ENCODE measurements at regions not wholly inside any gene's neighbourhood (a gene's known extent, or its start where the extent isn't known, plus 50 kb on each side); places are given as distances from the start of the nearest gene placed in this dataset.

GRCh38 chr6:28775052-28775376, 148.8 kb downstream of the TRIM27 start:
- Histone ChIP-seq H3K9me3 (ENCODE audit: low read depth) (no peaks in the 10 kb centered on the region), H3K9me2 (replicated peaks; ENCODE audit: insufficient read depth) (no peaks in the 10 kb centered on the region), H2AFZ (no peak overlapping the region), H3K27ac (no peak overlapping the region), H3K4me1 (ENCODE audit: insufficient read depth) (peaks cover 6% of the 10 kb centered on the region), H3K27me3 (peaks cover 98% of the 10 kb centered on the region), H4K20me1 (ENCODE audit: insufficient read depth, poor library complexity, severe bottlenecking) (no peaks in the 10 kb centered on the region), H3K36me3 (replicated peaks; ENCODE audit: insufficient read depth, low read depth) (no peaks in the 10 kb centered on the region), H3K79me2 (no peaks in the 10 kb centered on the region), H3K4me2 (no peak overlapping the region), H3K4me3 (no peak overlapping the region)
- DNase-seq (ENCODE audit: low spot score): no peak
- 9% methylated on average over 12 of the region's 12 CpGs for WGBS (ENCODE audit: low lambda C conversion rate, missing lambda C conversion rate)
- TF ChIP-seq CTCF (IDR thresholded peaks at IDR 0.05; ENCODE audit: poor library complexity) (no peak), EZH2phosphoT487 (IDR thresholded peaks at IDR 0.05; ENCODE audit: low read depth, severe bottlenecking, unreplicated experiment) (no peak), EZH2 (IDR thresholded peaks at IDR 0.05; ENCODE audit: borderline replicate concordance) (no peak)

GRCh38 chr6:28775405-28776129, 148.2 kb downstream of the TRIM27 start:
- WGBS (ENCODE audit: low lambda C conversion rate, missing lambda C conversion rate): 3% methylated on average over 39 of the region's 39 CpGs
- Histone ChIP-seq H3K9me2 (replicated peaks; ENCODE audit: insufficient read depth) (no peaks in the 10 kb centered on the region), H3K27ac (no peak overlapping the region), H2AFZ (no peak overlapping the region), H3K36me3 (replicated peaks; ENCODE audit: insufficient read depth, low read depth) (no peaks in the 10 kb centered on the region), H3K4me3 (no peak overlapping the region), H3K4me1 (ENCODE audit: insufficient read depth) (peaks cover 6% of the 10 kb centered on the region), H3K27me3 (peaks cover 98% of the 10 kb centered on the region), H3K79me2 (no peaks in the 10 kb centered on the region), H3K9me3 (ENCODE audit: low read depth) (no peaks in the 10 kb centered on the region), H4K20me1 (ENCODE audit: insufficient read depth, poor library complexity, severe bottlenecking) (no peaks in the 10 kb centered on the region), H3K4me2 (peak overlapping the region; percentile 12)
- TF ChIP-seq EZH2 (IDR thresholded peaks at IDR 0.05; ENCODE audit: borderline replicate concordance): no peak
- TF ChIP-seq EZH2phosphoT487 (IDR thresholded peaks at IDR 0.05; ENCODE audit: low read depth, severe bottlenecking, unreplicated experiment): peak; percentile 16
- no peak for DNase-seq (ENCODE audit: low spot score)

- H2AFZ ChIP-seq: no peak overlapping the region
- DNase-seq (ENCODE audit: low spot score): no peak
- no peaks in the 10 kb centered on the region for H3K9me2 ChIP-seq (replicated peaks; ENCODE audit: insufficient read depth)
- peaks cover 6% of the 10 kb centered on the region for H3K4me1 ChIP-seq (ENCODE audit: insufficient read depth)
- no peaks in the 10 kb centered on the region for H3K9me3 ChIP-seq (ENCODE audit: low read depth)
- peak overlapping the region; percentile 12 for H3K4me2 ChIP-seq
- no peaks in the 10 kb centered on the region for H3K79me2 ChIP-seq
- H4K20me1 ChIP-seq (ENCODE audit: insufficient read depth, poor library complexity, severe bottlenecking): no peaks in the 10 kb centered on the region
- no peak overlapping the region for H3K27ac ChIP-seq
- TF ChIP-seq CTCF (IDR thresholded peaks at IDR 0.05; ENCODE audit: poor library complexity) (no peak), EZH2phosphoT487 (IDR thresholded peaks at IDR 0.05; ENCODE audit: low read depth, severe bottlenecking, unreplicated experiment) (peak; percentile 4), EZH2 (IDR thresholded peaks at IDR 0.05; ENCODE audit: borderline replicate concordance) (no peak)
- no peak overlapping the region for H3K4me3 ChIP-seq
- peaks cover 98% of the 10 kb centered on the region for H3K27me3 ChIP-seq
- WGBS (ENCODE audit: low lambda C conversion rate, missing lambda C conversion rate): 1% methylated on average over 17 of the region's 17 CpGs
- H3K36me3 ChIP-seq (replicated peaks; ENCODE audit: insufficient read depth, low read depth): no peaks in the 10 kb centered on the region
Observed at GRCh38 chr6:28776269-28777146, 147.3 kb downstream of the TRIM27 start.

GRCh38 chr6:28777147-28777461, 146.7 kb downstream of the TRIM27 start:
- no peak for DNase-seq (ENCODE audit: low spot score)
- Histone ChIP-seq H3K27me3 (peaks cover 98% of the 10 kb centered on the region), H3K79me2 (no peaks in the 10 kb centered on the region), H3K9me3 (ENCODE audit: low read depth) (no peaks in the 10 kb centered on the region), H3K27ac (no peak overlapping the region), H3K4me3 (no peak overlapping the region), H3K4me1 (ENCODE audit: insufficient read depth) (peaks cover 6% of the 10 kb centered on the region), H4K20me1 (ENCODE audit: insufficient read depth, poor library complexity, severe bottlenecking) (no peaks in the 10 kb centered on the region), H3K9me2 (replicated peaks; ENCODE audit: insufficient read depth) (no peaks in the 10 kb centered on the region), H2AFZ (no peak overlapping the region), H3K4me2 (no peak overlapping the region), H3K36me3 (replicated peaks; ENCODE audit: insufficient read depth, low read depth) (no peaks in the 10 kb centered on the region)
- 1% methylated on average over 4 of the region's 4 CpGs for WGBS (ENCODE audit: low lambda C conversion rate, missing lambda C conversion rate)
- no peak for TF ChIP-seq EZH2phosphoT487 (IDR thresholded peaks at IDR 0.05; ENCODE audit: low read depth, severe bottlenecking, unreplicated experiment)
- TF ChIP-seq CTCF (IDR thresholded peaks at IDR 0.05; ENCODE audit: poor library complexity): no peak
- TF ChIP-seq EZH2 (IDR thresholded peaks at IDR 0.05; ENCODE audit: borderline replicate concordance): no peak

Data from hepatocyte (in vitro differentiated cells).